CD4-positive, alpha-beta T cell treated with Interleukin-12 subunit alpha and Interleukin-12 subunit beta, for 1 hour (primary cell): ENCODE measurements at regions not wholly inside any gene's neighbourhood (a gene's known extent, or its start where the extent isn't known, plus 50 kb on each side); places are given as distances from the start of the nearest gene placed in this dataset.
"Not testable (repeated sequence)": the region's sequence is repeated elsewhere in the genome, so short reads cannot be mapped to it uniquely, and the experiment has no call there.

Experiments
- DNase-seq: peaks from one replicate; pipeline ENCODE4 v3.0.0-alpha.2; 2020

DNA sequence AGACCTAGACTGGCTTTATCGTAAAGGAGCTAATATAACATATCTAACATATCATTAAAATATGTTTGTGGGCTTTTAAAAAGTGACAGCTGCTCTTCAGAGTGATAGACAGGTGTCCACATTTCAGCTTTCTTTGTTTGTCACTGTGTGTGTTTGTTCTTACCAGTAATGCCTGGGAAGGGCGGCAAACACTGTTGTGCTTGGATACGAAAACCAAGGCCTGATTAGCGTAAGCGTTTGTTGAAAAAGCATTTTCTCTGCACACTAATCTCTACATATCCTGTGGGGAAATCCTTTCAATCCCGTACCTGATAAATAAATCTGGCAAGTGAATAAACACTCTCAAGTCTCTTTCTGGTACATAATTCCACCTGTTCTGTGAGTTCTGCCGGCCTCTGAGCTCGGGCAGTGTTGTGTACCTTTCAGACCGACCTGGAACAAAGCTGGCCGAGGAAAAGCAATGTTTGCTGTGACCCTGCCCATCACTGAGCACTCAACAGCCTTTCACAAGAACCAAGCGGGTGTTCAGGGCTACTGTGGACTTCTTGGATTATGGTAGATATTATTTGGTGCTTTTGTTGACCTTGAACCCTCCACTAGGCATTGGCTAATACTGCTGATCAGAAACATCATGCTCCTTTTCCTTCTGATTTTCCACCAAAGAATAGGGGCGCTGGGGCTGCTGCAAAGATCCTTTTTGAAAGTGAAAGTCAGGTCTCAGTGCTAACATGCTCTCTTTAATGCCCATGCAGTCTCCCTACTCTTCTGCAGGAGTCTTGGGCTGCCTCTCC, 100.4 kb downstream of the CD83 start:
- DNase-seq, result no peak

DNA sequence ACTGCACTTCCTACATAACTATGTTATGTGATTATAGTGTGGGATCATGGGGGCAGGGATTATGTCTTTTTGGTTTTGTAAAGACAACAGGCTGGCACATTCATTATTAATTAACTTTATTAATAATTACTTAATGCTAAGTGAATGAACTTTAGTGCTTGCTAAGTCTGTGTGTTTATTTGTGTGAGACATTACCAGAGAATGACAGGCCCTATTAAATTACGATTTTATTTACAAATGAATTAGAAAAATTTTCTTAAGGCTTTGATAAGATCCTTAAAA, 100.9 kb downstream of the CD83 start:
- no peak for DNase-seq

DNA sequence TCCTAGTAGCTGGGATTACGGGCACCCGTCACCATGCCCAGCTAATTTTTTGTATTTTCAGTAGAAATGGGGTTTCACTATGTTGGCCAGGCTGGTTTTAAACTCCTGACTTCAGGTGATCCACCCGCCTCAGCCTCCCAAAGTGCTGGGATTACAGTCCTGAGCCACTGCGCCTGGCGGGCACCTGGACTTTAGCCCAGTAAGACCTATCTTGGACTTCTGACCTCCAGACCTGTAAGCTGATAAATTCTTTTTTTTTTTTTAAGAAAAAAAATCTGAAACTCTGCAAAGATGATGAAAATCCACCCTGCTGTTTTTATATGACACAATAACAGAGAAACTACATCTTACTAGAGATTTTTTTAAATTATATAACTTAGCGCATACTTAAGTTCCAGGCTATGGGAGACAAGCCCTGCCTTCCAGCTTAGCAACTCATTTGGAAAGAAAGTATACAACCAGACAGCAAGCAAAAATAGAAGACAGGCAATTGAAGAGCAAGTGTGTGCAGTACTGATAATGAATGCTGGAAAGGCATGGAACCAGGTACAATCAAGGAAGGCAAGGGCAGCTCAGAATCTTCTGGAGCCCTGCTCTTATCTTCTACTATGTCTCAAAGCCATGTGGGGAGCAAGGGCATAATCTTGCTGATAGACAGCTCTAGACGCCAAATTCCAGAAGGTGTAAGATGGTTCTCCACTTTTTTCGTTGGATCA, 104.2 kb downstream of the CD83 start:
- DNase-seq, result no peak

- no peak for DNase-seq
These were observed 105.4 kb downstream of the CD83 start for GRCh38 chr6:14222956-14223355.

- no peak for DNase-seq
These were observed 107.0 kb downstream of the CD83 start for GRCh38 chr6:14224359-14225103.

GRCh38 chr6:14226051-14226660, 108.6 kb downstream of the CD83 start:
- DNase-seq, result no peak

GRCh38 chr6:14228571-14228970, 111.0 kb downstream of the CD83 start:
- DNase-seq, result no peak

DNA sequence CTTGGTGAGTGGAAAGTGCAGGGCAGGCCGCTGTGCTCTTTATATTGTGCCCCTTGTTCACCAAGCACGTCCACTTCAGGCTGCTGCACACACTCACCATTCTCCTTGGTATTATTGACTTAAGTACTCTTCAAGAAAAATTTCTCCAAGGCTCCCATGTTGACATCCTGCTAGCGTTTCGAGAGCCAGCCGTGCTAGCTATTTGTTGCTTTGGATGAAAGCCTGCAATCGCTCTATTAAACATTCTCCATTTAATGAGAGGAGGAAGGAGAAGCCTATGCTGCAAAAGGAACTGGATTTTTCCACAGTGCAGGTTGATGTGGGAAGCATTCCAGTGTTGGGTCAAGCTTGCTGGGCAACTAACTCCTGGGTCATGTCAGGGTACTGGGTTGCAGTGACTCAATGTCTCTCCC, 113.5 kb downstream of the CD83 start:
- DNase-seq, result no peak

- DNase-seq, result no peak
These were observed 114.1 kb downstream of the CD83 start for GRCh38 chr6:14231501-14232280.

GRCh38 chr6:14232889-14233288, 115.3 kb downstream of the CD83 start:
- DNase-seq, result no peak

DNA sequence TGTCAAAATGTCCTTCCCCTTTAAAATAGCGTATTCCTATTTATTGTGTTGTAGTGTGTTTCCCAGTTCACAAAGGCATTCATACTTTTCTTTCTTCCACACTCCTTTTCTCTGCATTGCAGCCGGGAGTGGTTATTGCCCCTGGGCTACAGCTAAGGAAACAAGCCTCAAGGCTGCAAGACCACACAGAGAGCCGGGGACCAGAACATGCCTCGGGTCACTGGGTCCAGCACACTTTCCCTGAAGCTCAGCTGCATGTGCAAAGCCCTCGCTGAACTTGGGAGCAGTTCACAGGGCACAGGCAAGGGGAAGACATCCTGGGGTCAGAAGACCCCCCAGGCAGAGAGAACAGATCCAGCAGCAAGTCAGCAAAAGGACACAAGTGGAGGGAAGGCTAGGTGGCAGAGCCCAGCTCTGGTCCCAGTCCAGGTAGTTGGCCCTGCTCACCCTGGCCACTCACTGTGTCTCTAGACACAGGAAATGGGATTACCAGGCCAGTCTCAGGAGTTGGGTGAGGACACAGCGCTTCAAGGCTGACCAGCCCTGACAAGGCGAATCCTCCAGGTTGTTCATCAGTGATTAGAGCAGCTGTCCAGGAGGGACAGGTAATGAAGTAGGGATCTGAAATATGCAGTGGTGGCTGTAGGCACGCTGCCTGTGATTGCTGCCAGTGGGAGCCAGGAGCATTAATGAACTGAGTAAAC, 118.2 kb downstream of the CD83 start:
- DNase-seq, result no peak

- no peak for DNase-seq
These were observed 121.5 kb downstream of the CD83 start for GRCh38 chr6:14239097-14239496.

- DNase-seq, result no peak
These were observed 123.0 kb downstream of the CD83 start for GRCh38 chr6:14240411-14241166.

DNA sequence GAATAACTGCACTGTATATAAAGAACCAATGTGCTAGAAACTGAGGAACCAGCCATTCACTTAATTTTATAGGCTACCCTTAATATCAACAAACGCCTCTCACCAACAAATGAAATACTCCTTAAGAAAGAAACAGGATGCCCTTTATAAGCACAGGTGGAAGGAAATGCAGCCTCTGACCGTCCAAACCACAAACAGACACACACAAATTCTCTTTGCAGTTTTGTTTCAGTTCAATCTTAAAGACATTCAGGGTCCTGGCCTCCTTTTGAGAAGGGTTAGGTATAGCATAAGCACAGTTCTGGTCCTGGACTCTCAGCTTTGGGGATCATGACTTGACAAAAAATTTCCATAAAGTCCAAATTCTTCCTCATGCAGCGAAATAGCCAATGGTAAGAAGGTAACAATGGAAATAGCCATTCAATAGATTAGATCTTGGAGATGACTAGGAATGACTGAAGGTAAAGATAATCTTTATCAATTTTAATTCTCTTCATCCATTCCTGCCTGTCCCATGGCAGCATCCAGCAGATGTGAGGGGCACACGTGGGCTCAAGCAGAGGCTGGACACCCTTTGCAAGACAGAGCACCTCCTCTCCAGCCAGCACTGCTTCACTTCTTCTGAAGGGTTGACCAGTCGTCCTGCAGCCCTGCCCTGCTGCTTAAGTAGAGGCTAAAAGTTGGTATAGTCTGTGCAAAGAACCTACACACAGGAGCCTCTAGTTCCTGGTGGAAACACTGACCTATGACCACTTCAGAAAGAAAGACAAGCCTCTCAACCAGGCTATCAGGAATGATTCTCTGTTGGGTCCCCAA, 123.9 kb downstream of the CD83 start:
- DNase-seq, result no peak

- not testable (repeated sequence) for DNase-seq
These were observed 125.3 kb downstream of the CD83 start for GRCh38 chr6:14242912-14243311.

DNA sequence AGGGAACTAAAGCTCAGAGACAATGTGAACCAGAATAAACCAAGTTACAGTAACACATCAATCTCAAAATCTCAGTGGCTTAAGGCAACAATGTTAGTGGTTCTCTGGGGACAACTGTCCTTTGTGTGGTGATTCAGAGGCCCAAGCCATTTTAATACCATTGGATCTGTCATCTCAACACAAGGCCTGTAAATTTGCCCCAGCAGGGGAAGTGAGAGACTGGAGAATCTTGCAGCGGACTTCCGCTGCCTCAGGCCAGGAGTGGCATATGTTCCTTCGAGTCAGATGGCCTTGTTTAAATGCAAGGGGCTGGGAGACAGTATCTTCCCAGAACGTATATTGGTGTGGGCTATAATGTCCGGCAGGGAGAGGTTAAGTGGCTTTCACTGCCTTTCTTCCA, 126.0 kb downstream of the CD83 start:
- no peak for DNase-seq

DNA sequence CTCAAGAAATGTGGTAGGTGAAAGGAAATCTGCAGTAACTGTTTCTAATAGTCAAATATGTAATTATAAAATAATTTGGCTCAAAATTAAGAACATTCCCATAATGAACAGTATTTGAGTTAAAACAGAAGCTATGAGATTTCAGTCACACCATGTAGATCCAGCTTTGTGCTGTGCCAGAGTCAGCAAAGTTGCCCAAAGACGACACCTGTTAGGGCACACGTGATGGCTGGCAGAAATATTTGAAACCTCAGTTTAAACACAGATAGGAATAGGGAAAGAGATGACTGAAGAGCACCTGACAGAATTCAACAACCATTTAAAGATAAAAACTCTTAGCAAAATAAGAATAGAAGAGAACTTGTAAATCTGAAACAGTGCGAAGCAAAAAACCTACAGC, 129.3 kb downstream of the CD83 start:
- no peak for DNase-seq

GRCh38 chr6:14250573-14250972, 133.0 kb downstream of the CD83 start:
- DNase-seq, result no peak

DNA sequence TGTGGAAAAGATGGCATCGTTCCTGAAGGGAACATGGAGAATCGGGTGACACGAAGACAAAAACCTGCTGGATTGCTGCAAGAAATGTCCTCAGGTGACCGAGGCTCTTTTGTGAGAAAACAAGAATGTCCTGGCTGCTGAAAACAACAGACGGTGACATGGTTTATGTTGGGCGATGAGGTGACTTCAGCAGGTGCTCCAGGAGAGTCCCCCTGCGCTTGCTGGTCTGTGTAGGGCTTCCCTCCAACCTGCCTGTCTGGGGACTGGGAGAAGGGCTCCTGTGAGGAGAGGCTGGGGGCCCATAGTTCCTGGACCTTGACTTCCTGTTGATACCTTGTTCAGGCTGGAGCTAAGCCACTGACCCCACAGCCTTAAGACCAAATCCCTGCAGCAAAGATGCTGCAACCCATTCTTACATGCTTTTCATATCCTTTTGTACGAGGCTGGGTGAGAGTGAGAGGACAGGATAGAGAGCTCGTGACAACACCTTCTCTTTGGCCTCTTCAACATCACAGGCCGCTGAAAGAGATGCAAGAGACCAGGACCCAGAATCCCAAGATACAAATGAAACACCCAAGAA, 134.8 kb downstream of the CD83 start:
- no peak for DNase-seq

GRCh38 chr6:14254505-14254904, 136.9 kb downstream of the CD83 start:
- no peak for DNase-seq
